ENCODE measurements at regions not wholly inside any gene's neighbourhood (a gene's known extent, or its start where the extent isn't known, plus 50 kb on each side); places are given as distances from the start of the nearest gene placed in this dataset.

- no peak for TF ChIP-seq CTCF (IDR thresholded peaks at IDR 0.05)
- Histone ChIP-seq H3K9me3 (no peaks in the 10 kb centered on the region), H3K27ac (no peak overlapping the region), H3K4me3 (ENCODE audit: low read depth in 1 of 2, low read length in 1 of 2) (no peak overlapping the region), H3K4me1 (ENCODE audit: control insufficient read depth in 1 of 2, insufficient read depth in 1 of 2, low read depth in 1 of 2, low read length in 1 of 2) (no peaks in the 10 kb centered on the region), H3K27me3 (no peaks in the 10 kb centered on the region), H3K36me3 (no peaks in the 10 kb centered on the region)
Observed at GRCh38 chr6:155850408-155850841, 394.8 kb upstream of the NOX3 start.

- no peaks in the 10 kb centered on the region for H3K4me1 ChIP-seq (ENCODE audit: control insufficient read depth in 1 of 2, insufficient read depth in 1 of 2, low read depth in 1 of 2, low read length in 1 of 2)
- no peak overlapping the region for H3K4me3 ChIP-seq (ENCODE audit: low read depth in 1 of 2, low read length in 1 of 2)
- H3K9me3 ChIP-seq: no peaks in the 10 kb centered on the region
- TF ChIP-seq CTCF (IDR thresholded peaks at IDR 0.05): no peak
- H3K36me3 ChIP-seq: no peaks in the 10 kb centered on the region
- H3K27ac ChIP-seq: no peak overlapping the region
- no peaks in the 10 kb centered on the region for H3K27me3 ChIP-seq
Observed at GRCh38 chr6:155847711-155848110, 392.1 kb upstream of the NOX3 start.

GRCh38 chr6:155837474-155837873 is 381.8 kb upstream of the NOX3 start:
- no peak for TF ChIP-seq CTCF (IDR thresholded peaks at IDR 0.05)
- Histone ChIP-seq H3K36me3 (no peaks in the 10 kb centered on the region), H3K4me3 (ENCODE audit: low read depth in 1 of 2, low read length in 1 of 2) (no peak overlapping the region), H3K4me1 (ENCODE audit: control insufficient read depth in 1 of 2, insufficient read depth in 1 of 2, low read depth in 1 of 2, low read length in 1 of 2) (no peaks in the 10 kb centered on the region), H3K9me3 (no peaks in the 10 kb centered on the region), H3K27me3 (no peaks in the 10 kb centered on the region), H3K27ac (no peak overlapping the region)

- TF ChIP-seq CTCF (IDR thresholded peaks at IDR 0.05): no peak
Observed at GRCh38 chr6:155832596-155832995, 377.0 kb upstream of the NOX3 start.

GRCh38 chr6:155830531-155830930 is 374.9 kb upstream of the NOX3 start:
- Histone ChIP-seq H3K36me3 (no peaks in the 10 kb centered on the region), H3K27me3 (no peaks in the 10 kb centered on the region), H3K27ac (no peak overlapping the region), H3K4me3 (ENCODE audit: low read depth in 1 of 2, low read length in 1 of 2) (no peak overlapping the region), H3K4me1 (ENCODE audit: control insufficient read depth in 1 of 2, insufficient read depth in 1 of 2, low read depth in 1 of 2, low read length in 1 of 2) (no peaks in the 10 kb centered on the region), H3K9me3 (no peaks in the 10 kb centered on the region)
- TF ChIP-seq CTCF (IDR thresholded peaks at IDR 0.05): no peak

More at GRCh38 chr6:155832596-155832995, 377.0 kb upstream of the NOX3 start:
- no peaks in the 10 kb centered on the region for H3K4me1 ChIP-seq (ENCODE audit: control insufficient read depth in 1 of 2, insufficient read depth in 1 of 2, low read depth in 1 of 2, low read length in 1 of 2)
- no peaks in the 10 kb centered on the region for H3K27me3 ChIP-seq
- no peak overlapping the region for H3K4me3 ChIP-seq (ENCODE audit: low read depth in 1 of 2, low read length in 1 of 2)
- H3K9me3 ChIP-seq: no peaks in the 10 kb centered on the region
- no peaks in the 10 kb centered on the region for H3K36me3 ChIP-seq
- H3K27ac ChIP-seq: no peak overlapping the region

GRCh38 chr6:155829646-155830045 is 374.0 kb upstream of the NOX3 start:
- H3K4me1 ChIP-seq (ENCODE audit: control insufficient read depth in 1 of 2, insufficient read depth in 1 of 2, low read depth in 1 of 2, low read length in 1 of 2): no peaks in the 10 kb centered on the region
- no peak overlapping the region for H3K4me3 ChIP-seq (ENCODE audit: low read depth in 1 of 2, low read length in 1 of 2)
- H3K27me3 ChIP-seq: no peaks in the 10 kb centered on the region
- H3K27ac ChIP-seq: no peak overlapping the region
- no peaks in the 10 kb centered on the region for H3K9me3 ChIP-seq
- H3K36me3 ChIP-seq: no peaks in the 10 kb centered on the region
- no peak for TF ChIP-seq CTCF (IDR thresholded peaks at IDR 0.05)
